NCI-H345 treated with DMSO at 0.1 percent for 48 hours (cell line): ENCODE measurements at regions not wholly inside any gene's neighbourhood (a gene's known extent, or its start where the extent isn't known, plus 50 kb on each side); places are given as distances from the start of the nearest gene placed in this dataset.

ENCODE experiments used
- DNase-seq: peaks from one replicate; lab custom pipeline; 2025; ENCODE audit not compliant: unreplicated experiment; lab: John Stamatoyannopoulos, UW

DNA sequence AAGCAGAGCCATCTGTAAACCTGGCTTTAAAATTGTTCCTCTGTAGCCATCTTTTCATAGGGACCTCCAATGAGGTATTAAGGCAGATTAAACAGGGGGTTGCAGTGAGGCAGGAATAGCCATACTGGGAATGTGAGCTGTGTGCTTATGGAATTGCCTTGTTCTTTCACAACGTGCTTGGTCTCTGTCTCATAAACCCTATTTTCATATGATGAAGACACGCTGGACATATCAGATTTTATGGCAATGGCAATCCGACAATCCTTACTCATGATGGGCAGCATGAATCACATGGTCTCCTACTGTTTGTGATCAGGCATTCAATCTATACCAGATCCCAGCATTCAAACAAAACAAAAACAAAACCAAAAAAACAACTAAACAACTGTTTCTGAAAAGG lies 418.9 kb upstream of the NRP1 start:
- no peak for DNase-seq

DNA sequence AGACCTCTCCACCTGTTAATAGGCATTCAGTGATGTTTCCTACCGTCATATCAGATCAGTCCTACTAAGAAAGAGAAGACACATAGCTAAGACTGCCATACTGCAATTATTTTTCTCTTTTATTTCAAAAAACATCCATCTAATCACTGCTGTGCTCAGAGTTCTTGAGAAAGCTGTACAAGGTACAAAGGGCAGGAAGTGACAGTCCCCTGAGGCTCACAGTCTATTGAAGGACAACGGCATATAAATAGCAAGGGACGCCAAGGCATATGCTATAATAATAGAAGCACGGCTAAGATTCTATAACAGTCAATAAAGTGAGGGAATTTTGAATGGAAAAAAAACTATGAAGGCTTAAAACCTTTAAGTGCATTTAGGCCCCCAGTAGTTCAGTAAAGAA lies 415.3 kb upstream of the NRP1 start:
- no peak for DNase-seq

DNA sequence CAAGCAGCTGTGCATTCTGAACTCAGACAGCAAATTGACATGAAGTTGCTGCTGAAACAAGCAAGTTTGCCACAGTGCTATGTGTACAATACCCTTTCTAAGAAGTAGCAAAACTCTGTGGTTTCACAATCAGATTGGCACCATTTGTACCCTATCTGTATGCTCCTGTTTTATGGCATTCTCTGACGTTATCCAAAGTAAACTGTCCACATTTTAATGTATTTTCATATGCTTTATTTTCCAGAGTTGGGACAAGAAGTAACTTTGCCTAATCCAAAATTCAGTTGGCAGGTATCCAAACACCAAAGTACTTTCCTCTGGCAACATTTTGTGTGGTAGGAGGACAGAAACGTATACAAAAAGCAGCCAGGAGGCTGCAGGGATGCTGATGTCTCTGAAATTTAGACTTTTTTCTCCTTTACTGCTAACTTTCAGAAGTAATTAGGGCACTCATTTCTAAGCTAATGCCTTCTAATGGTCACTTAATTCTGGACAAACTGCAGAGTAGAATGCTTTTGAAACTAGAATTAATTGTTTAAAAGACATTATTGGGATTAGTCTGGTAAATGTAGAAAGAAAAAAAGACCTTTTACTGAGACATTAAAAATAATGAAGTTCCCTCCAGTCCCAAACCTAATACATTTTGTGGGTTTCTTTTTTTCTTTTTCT lies 414.7 kb upstream of the NRP1 start:
- DNase-seq, result no peak

GRCh38 chr10:33746836-33747268 lies 412.4 kb upstream of the NRP1 start:
- DNase-seq, result no peak

GRCh38 chr10:33746186-33746585 lies 411.7 kb upstream of the NRP1 start:
- no peak for DNase-seq

DNA sequence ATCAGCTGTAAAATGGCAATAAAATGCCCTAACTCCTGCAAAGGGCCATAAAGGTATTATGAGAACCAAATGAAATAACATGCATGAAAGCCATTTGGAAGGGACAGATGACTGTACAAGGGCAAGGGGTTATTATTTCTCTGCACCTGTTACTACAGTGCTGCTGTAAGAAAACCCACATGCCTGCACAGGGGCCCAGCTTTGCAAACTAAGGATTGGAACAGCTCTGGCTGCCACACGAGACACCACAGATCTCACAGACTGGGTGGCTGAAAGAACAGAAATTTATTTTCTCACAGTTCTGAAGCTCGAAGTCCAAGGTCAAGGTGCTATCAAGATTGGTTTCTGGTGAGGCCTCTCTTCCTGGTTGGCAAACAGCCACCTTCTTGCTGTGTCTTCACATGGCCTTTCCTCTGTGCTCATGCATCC lies 409.0 kb upstream of the NRP1 start:
- no peak for DNase-seq

- DNase-seq, result no peak
Observed at GRCh38 chr10:33739031-33739430, 404.6 kb upstream of the NRP1 start.

DNA sequence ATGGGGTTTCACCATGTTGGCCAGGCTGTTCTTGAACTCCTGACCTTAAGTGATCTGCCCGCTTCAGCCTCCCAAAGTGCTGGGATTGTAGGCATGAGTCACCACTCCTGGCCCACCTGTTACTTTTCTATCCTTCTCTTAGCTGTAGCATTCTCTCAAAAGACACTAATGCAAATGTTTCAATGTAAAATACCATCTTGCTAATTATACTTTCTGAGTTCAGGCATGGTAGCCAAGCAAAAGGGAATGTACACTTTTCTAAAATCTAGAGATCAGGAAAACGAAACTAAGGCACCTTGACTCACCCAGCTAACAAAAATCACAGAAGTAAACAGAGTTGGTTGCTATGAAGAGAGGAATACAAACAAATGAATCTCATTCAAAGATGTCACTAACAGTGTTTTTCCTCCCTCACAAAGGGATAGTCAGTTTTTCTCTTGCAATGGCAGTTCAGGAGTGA lies 401.0 kb upstream of the NRP1 start:
- no peak for DNase-seq

DNA sequence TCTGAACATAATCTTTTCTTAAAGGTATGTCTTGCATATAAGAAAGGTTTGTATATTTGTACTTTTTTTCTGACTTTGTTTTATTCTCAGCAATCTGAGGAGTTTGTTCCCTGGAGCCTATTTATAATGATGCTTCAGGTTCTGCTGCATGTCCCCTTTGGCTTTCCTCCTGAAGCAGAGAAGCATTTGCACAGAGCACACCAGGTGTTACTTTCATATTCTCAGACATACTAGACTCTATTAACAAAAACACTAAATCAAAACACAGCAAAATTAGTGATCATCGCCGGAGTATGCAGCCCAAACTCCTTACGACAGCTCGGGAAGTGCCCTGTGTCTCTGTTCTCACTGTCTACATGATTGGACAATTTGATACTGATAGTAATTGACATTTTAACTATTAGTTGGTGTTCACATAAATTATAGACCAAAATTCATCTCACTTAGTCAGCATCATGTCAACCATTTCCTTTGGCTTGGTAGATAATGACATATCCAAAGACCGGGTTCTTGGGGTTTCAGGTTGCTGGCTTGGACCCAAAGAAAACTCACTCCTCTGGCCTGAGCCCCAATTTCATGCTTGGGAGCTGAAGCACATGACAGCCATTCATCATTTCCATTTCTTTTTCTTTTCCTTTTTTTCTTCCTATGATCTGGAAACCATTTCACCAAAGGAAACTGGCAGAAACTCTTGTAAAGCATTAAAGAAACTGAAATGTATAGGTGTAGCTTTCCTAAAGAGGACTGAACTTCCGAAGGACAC lies 400.1 kb upstream of the NRP1 start:
- no peak for DNase-seq

DNA sequence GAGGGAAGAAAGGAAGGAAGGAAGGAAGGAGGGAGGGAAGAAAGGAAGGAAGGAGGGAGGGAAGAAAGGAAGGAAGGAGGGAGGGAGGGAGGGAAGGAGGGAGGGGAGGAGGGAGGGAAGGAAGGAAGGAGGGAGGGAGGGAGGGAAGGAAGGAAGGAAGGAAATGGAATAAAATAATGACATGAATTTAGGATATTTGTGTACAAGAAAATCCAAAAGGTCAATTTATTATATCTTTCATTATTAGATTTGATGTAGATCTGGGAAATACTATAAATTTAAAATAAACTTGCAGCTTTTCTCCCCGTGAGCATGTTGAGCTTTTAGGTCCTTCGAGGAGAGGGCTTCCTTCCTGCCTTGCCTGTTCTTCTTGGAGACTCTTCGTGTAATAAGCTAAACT lies 398.6 kb upstream of the NRP1 start:
- DNase-seq, result no peak

- no peak for DNase-seq
Observed at GRCh38 chr10:33732161-33732680, 397.8 kb upstream of the NRP1 start.

DNA sequence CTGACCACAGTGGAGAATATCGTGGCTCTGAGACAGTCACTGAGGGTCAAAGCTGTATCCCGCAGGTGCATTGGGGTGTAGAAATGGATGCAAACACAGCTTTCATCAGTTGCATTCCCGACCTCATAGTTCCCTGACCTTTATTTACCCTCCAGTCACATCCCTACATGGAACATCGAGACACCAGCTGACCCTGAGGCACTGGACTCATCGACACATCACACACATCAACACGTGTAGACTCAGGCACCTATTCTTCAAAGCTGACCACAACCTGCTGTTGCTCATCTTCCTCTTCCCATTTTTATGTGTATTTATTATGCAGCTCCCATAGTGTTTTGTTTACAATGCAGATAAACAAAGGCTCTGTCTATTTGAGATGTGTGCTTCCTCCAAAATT lies 396.9 kb upstream of the NRP1 start:
- DNase-seq, result no peak

- no peak for DNase-seq
Observed at GRCh38 chr10:33725430-33725829, 391.0 kb upstream of the NRP1 start.

- DNase-seq, result no peak
Observed at GRCh38 chr10:33723181-33723580, 388.7 kb upstream of the NRP1 start.

DNA sequence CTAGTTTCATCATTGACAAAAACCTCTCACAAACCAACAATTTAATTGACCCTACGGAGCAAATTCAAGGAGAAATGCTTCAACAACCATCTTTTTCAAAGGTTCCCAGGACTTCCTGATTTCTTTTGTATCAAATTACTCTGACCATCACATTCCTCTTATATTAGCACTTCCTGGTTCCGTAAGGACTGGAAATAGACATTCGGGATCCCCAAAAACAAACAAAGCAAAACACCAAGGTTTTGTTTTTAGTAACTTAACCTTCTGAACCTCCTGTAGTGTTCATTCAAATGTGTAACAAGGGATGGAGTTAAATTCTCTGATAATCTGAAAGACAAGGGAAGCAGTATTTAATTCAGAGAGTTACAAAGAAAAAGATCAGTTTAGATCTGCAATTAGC lies 387.6 kb upstream of the NRP1 start:
- DNase-seq, result no peak

DNA sequence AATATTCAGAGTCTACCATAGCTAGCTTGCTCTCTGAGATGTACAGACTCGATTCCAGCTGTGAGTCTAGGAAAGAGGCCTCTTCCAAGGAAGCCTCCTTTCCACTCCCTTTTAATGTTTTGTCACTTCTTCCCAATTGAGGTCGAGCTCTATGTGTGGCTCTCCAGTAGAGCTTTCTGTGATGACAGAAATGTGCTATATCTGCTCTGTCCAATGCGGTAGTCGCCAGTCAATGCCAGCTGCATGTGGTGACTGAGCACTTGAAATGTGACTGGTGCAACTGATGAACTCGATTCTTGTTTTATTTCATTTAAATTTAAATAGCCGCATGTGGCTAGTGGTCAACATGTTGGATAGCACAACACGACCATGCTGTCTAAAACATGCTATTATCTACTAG lies 387.0 kb upstream of the NRP1 start:
- no peak for DNase-seq

DNA sequence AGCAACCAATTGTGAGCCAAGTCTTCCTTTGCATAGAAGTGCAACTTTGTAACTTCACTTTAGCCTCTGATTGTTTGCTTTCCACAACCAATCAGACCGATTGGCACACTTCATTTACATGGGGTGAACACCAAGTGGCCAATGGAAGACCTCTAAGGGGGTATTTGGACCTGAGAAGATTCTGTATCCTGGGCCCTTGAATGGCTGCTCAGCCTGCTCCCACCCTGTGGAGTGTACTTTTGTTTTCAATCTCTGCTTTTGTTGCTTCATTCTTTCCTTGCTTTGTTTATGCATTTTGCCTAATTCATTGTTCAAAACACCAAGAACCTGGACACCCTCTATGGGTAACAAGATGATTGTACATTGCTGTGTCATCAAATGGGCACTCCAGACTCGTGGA lies 385.7 kb upstream of the NRP1 start:
- no peak for DNase-seq

DNA sequence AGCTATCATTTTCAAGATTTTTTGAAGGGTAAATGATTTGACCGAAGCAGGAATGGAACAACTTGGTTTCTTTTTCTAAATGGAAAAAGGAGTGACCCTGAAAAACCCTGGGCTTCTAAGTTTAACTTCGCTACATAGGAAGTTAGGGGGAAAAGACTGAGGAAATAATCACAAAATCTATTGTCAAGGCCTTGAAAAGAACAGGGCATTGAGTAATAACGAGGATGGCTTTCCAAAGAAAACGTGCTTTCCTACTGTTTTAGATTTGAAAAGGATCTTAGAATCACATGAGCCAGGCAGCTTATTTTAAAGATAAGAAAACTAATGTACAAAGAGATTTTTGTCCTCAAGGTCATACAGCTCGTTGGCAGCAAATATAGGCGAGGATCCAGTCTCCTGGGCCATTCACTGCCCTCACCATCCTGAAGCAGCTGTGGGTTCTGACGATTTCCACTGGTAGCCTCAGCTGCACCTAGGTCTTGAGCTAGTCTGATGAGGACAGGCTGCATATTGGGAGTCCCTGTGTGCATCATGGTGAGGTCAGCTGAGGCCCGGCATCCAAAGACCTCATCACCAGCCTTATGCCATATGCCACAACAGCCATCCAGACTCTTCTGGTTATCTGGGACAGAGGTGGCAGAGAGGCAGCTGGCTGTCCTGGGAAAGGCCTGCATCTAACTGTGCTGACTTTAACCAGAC lies 384.7 kb upstream of the NRP1 start:
- no peak for DNase-seq

DNA sequence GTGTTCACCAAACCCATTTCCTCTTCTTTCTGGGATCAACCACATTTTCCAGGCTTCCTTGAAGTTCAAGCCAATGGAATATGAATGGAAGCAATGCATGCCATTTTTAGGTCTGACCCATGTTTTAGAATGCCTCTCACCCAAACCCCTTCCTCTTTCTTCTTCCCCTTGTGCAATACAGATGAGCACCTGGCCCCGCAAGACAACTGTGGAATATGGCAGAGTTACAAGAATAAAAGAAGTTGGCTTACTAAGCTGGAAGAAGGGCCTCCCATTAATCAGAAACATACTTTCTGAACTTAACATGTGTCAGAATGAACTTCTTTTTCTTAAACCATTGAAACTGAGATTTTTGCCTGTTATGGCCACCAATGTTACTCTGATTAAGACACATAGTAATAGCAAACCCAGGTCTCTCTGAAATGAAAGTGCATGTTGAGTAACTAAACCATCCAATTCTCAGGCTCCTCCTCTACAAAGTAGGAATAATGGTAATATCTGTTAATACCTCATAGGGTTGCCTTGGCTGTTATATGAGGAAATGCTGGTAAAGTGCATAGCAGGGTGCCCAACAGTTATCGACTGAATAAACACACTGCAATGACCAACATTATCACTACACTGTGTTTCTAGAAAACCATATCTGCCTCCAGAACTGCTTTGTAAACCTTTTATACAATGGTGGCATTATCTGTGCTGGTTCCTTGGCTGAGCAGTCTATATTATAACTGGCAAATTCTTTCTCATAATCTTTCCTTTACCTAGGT lies 382.2 kb upstream of the NRP1 start:
- DNase-seq, result no peak

DNA sequence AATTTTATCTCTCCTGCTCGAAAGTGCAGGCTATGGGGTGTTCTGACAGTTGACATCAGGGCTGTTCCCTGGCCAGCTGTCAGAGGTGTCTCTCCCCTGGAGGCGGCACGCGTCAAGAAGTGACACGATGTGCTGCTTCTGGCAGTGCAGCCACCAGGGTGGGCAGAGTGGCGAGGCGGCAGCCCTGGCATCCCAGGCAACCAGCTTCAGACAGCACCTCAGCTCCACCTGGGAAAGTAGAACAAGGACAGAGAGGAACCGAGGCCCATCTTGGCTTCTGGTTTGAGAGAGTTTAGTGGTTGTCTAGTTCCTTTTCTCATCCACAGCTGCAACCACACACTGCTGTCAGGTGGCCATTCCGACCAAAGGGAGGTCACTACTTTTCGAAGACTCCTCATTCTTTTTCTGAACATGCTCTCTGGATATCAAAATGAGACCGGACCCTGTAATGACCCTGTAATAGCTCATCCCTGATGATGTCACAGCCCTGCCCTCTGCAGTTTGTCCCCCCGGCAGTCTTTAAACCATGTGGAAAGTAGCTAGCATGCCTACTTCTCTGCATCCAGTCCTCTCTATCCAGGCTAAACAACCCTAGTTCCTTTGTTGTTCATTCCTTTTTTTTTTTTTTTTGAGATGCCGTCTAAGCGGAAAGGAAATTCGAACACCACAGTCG lies 381.0 kb upstream of the NRP1 start:
- no peak for DNase-seq

GRCh38 chr10:33712825-33713224 lies 378.4 kb upstream of the NRP1 start:
- no peak for DNase-seq
